ENCODE measurements at regions not wholly inside any gene's neighbourhood (a gene's known extent, or its start where the extent isn't known, plus 50 kb on each side); places are given as distances from the start of the nearest gene placed in this dataset.

DNA sequence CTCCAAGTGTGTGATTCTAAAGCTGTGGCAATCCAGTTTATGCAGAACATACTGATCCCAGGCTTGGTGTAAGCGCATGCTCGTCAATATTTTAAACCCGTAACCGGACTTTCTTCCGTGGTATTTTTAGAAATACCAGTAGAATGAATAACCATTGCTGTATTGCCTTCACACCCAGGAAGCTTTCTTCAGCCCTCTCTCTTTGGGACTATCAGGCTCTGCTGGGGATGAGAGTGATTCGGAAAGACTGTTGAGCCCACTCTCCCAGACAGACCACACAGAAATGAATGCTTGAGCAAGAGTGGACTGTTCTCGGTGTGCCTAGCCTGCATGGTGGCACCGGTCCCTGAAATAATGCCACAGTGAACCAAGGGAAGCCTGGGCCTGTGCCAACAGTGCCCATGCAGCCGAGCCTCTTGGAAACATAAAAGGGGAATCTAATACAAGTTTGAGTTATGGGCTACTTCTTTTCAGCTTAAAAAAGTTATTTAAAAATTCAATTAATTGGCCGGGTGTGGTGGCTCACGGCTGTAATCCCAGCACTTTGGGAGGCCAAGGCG, 89.9 kb upstream of the ELAC2 start:
- no peak overlapping the region for H2BK20ac ChIP-seq (ENCODE audit: low read depth, low read length, poor library complexity, severe bottlenecking)
- no peak overlapping the region for H3K18ac ChIP-seq (ENCODE audit: insufficient read length, low read depth, low read length)
- H3K79me2 ChIP-seq (ENCODE audit: insufficient read depth, low read length), result no peaks in the 10 kb centered on the region
- H4K20me1 ChIP-seq (ENCODE audit: control insufficient read depth, insufficient read depth, insufficient read length), result no peaks in the 10 kb centered on the region
- H3K23ac ChIP-seq (ENCODE audit: insufficient read length, low read depth, low read length), result no peak overlapping the region
- no peak overlapping the region for H3K14ac ChIP-seq (ENCODE audit: insufficient read depth, low read length)
- H3K4me1 ChIP-seq (ENCODE audit: insufficient read depth, low read length), result peaks cover 2% of the 10 kb centered on the region; the same call in 1 of the 2 replicates
- H2BK15ac ChIP-seq (ENCODE audit: low read depth, low read length), result no peak overlapping the region
- H2BK5ac ChIP-seq (ENCODE audit: insufficient read length, low read length), result no peak overlapping the region
- no peaks in the 10 kb centered on the region for H3K27me3 ChIP-seq (ENCODE audit: insufficient read depth, low read length)
- WGBS (ENCODE audit: extremely low coverage, insufficient read length, low lambda C conversion rate), result no CpG with 5 or more reads among the region's 12 CpGs
- DNase-seq, result no peak
- H3K79me1 ChIP-seq (ENCODE audit: insufficient read depth, low read depth, low read length, poor library complexity, severe bottlenecking), result no peaks in the 10 kb centered on the region
- no peak overlapping the region for H4K5ac ChIP-seq (ENCODE audit: insufficient read length, low read depth, low read length)
- no peak overlapping the region for H2AK5ac ChIP-seq (ENCODE audit: insufficient read length, low read length)
- no peak overlapping the region for H3K9ac ChIP-seq (ENCODE audit: extremely low read depth, insufficient read length, low read length)
- H2AFZ ChIP-seq (ENCODE audit: low read length), result no peak overlapping the region
- no peak overlapping the region for H3K4me2 ChIP-seq (ENCODE audit: insufficient read depth, insufficient read length, low read length)
- Mint-ChIP-seq H3K27me3 (ENCODE audit: low read depth) (no peaks in the 10 kb centered on the region; the same call in 1 of the 2 replicates), H3K27ac (no peak overlapping the region), H3K4me1 (peaks cover 4 to 7% of the 10 kb centered on the region in 2 experiments), H3K9me3 (no peaks in the 10 kb centered on the region), H3K36me3 (ENCODE audit: insufficient read depth in 1 of 3, low read depth in 3 of 3) (no peaks in the 10 kb centered on the region), H3K4me3 (no peak overlapping the region)
- no peaks in the 10 kb centered on the region for H3K23me2 ChIP-seq (ENCODE audit: insufficient read length, low read depth, low read length, poor library complexity, severe bottlenecking)
- H3T11ph ChIP-seq (ENCODE audit: low read length), result no peak overlapping the region
- no peak overlapping the region for H2BK120ac ChIP-seq (ENCODE audit: low read depth, low read length, poor library complexity, severe bottlenecking)
- no peak overlapping the region for H2BK12ac ChIP-seq (ENCODE audit: insufficient read length, low read depth, low read length)
- H3K56ac ChIP-seq (ENCODE audit: insufficient read length, low read depth, low read length), result no peak overlapping the region
- H3K9me3 ChIP-seq (ENCODE audit: control insufficient read depth, low read depth, low read length), result no peaks in the 10 kb centered on the region
- H4K91ac ChIP-seq (ENCODE audit: insufficient read length, low read depth, low read length), result no peak overlapping the region
- H4K8ac ChIP-seq (replicated peaks; ENCODE audit: insufficient read length, low read depth, low read length), result no peak overlapping the region
- no peak overlapping the region for H3K27ac ChIP-seq (ENCODE audit: insufficient read length, low read depth, low read length)
- H3K4ac ChIP-seq (ENCODE audit: low read depth, low read length), result no peak overlapping the region
- TF ChIP-seq CTCF (conservative IDR thresholded peaks at IDR 0.05), result no peak

Measured in H9 (cell line).